Smooth muscle cell (in vitro differentiated cells): ENCODE measurements at regions not wholly inside any gene's neighbourhood (a gene's known extent, or its start where the extent isn't known, plus 50 kb on each side); places are given as distances from the start of the nearest gene placed in this dataset.

Experiments
- DNase-seq: peaks from one replicate; lab custom pipeline; 2025; ENCODE audit not compliant: unreplicated experiment; lab: John Stamatoyannopoulos, UW
- H2AFZ ChIP-seq: fragments of 200-600 bp; sonication (generic); 2 replicates; pipeline ENCODE4 v1.6.0; 2016; ENCODE audit warnings: antibody characterized with exemption, low read depth, mild to moderate bottlenecking
- H3F3A ChIP-seq: fragments of 200-600 bp; sonication (generic); 2 replicates; pipeline ENCODE4 v1.6.0; 2017; ENCODE audit warnings: antibody characterized with exemption, low read depth
- H3K27ac ChIP-seq: fragments of 200-600 bp; sonication (generic); 2 replicates; pipeline ENCODE4 v1.5.1; 2016; ENCODE audit warnings: low read depth, mild to moderate bottlenecking
- H3K27me3 ChIP-seq: fragments of 200-600 bp; sonication (generic); 2 replicates; pipeline ENCODE4 v1.6.1; 2016; ENCODE audit warnings: low read depth, mild to moderate bottlenecking
- H3K36me3 ChIP-seq: fragments of 200-600 bp; sonication (generic); 2 replicates; pipeline ENCODE4 v1.5.1; 2016; ENCODE audit warnings: low read depth
- H3K4me1 ChIP-seq: fragments of 200-600 bp; sonication (generic); 2 replicates; pipeline ENCODE4 v1.5.1; 2016; ENCODE audit warnings: low read depth
- H3K4me2 ChIP-seq: fragments of 200-600 bp; sonication (generic); 2 replicates; pipeline ENCODE4 v1.6.0; 2016; ENCODE audit warnings: mild to moderate bottlenecking
- H3K4me3 ChIP-seq: fragments of 200-600 bp; sonication (generic); 2 replicates; pipeline ENCODE4 v1.5.1; 2016; ENCODE audit warnings: mild to moderate bottlenecking
- H3K79me2 ChIP-seq: fragments of 200-600 bp; sonication (generic); 2 replicates; pipeline ENCODE4 v1.6.0; 2016; ENCODE audit warnings: low read depth, mild to moderate bottlenecking
- H3K9ac ChIP-seq: fragments of 200-600 bp; sonication (generic); 2 replicates; pipeline ENCODE4 v1.6.0; 2016; ENCODE audit warnings: low read depth
- H3K9me3 ChIP-seq: fragments of 200-600 bp; sonication (generic); replicated peaks from 2 replicates; pipeline ENCODE4 v1.5.1; 2016; ENCODE audit warnings: low read depth
- H4K20me1 ChIP-seq: fragments of 200-600 bp; sonication (generic); 2 replicates; pipeline ENCODE4 v1.6.0; 2016; ENCODE audit warnings: low read depth
- WGBS: methylation state at CpG from one replicate; pipeline ENCODE4 v1.1.7; 2016; ENCODE audit warnings: low lambda C conversion rate; 5-methylcytosine and 5-hydroxymethylcytosine counted together
- TF ChIP-seq, protein P1 (sequence below): fragments of 200-600 bp; sonication (generic); IDR thresholded peaks from 2 replicates; pipeline ENCODE4 v1.5.1; 2017; ENCODE audit warnings: borderline replicate concordance, mild to moderate bottlenecking, antibody characterized with exemption; ENCODE audit not compliant: insufficient read depth, poor library complexity, severe bottlenecking

DNA sequence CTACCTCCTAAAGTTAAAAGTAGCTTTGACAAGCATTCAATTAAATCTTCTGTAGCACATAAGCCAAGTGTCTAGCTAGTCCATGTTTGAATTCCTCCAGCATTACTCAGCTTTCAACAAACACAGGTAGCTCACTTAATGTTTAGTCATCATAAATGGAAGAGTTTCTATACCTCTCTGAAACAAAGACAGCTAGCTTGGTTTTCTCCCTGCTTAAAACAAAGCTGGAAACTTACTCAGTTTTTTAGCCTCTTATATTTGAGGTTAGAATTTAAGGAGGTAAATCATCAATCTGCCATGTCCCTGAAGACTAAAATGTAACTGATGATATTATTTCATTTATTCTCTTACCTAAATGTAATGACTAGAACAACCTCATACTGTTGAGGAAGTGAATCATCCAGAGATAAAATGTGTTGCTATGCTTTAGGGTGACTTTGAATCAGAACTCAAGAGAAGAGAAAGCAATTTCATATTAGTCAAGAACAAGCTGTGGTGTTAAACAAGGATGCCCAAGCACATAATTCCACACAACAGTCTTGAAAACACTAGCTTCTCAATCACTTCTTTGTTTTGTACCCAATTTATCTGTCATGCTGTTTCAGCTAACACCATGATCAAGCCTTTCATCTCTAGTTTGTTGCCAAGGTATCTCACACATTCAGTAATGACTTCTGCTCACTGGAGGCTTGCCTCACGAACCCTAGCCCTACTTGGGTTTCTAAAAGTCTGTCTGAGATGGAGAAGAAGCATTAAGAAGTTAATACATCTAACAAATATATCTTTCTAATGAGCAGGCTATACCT lies 251.9 kb downstream of the EPM2A start:
- Histone ChIP-seq H3K27ac (peak overlapping the region; percentile 69), H3K79me2 (no peaks in the 10 kb centered on the region), H3K4me3 (no peak overlapping the region), H3K36me3 (no peaks in the 10 kb centered on the region), H3F3A (no peaks in the 10 kb centered on the region), H2AFZ (no peak overlapping the region), H3K4me2 (no peak overlapping the region), H3K27me3 (no peaks in the 10 kb centered on the region), H3K9me3 (no peaks in the 10 kb centered on the region), H3K4me1 (no peaks in the 10 kb centered on the region), H4K20me1 (no peaks in the 10 kb centered on the region), H3K9ac (no peak overlapping the region)
- WGBS: 57% methylated on average over 1 of the region's 1 CpG
- DNase-seq: no peak
- TF ChIP-seq, protein P1, sequence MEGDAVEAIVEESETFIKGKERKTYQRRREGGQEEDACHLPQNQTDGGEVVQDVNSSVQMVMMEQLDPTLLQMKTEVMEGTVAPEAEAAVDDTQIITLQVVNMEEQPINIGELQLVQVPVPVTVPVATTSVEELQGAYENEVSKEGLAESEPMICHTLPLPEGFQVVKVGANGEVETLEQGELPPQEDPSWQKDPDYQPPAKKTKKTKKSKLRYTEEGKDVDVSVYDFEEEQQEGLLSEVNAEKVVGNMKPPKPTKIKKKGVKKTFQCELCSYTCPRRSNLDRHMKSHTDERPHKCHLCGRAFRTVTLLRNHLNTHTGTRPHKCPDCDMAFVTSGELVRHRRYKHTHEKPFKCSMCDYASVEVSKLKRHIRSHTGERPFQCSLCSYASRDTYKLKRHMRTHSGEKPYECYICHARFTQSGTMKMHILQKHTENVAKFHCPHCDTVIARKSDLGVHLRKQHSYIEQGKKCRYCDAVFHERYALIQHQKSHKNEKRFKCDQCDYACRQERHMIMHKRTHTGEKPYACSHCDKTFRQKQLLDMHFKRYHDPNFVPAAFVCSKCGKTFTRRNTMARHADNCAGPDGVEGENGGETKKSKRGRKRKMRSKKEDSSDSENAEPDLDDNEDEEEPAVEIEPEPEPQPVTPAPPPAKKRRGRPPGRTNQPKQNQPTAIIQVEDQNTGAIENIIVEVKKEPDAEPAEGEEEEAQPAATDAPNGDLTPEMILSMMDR: no peak

DNA sequence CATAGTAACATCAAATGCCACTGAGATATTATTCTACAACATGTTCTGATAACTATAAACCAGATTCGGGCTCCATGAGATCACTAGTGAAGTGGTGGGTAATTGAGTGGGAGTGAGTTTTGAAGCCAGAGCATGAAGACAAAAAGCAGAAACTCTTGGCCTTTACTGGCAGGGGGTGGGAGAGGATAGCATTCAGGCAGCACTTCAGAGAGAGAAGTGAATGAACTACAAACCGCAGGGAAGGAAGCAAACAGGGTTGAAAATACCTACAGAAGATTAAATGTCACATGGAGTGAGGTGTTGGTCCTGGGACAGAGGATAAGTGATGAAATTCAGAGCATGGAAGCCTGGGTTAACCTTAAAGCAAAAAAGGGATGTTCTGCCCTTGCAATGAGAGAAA lies 250.0 kb downstream of the EPM2A start:
- DNase-seq: no peak
- H3K4me3 ChIP-seq: no peak overlapping the region
- H3K4me1 ChIP-seq: no peaks in the 10 kb centered on the region
- H3K27ac ChIP-seq: no peak overlapping the region
- H2AFZ ChIP-seq: no peak overlapping the region
- no peaks in the 10 kb centered on the region for H3K36me3 ChIP-seq
- TF ChIP-seq, protein P1: no peak
- H3K9me3 ChIP-seq: no peaks in the 10 kb centered on the region
- H3K9ac ChIP-seq: no peak overlapping the region
- no peaks in the 10 kb centered on the region for H3K27me3 ChIP-seq
- no peaks in the 10 kb centered on the region for H3F3A ChIP-seq
- WGBS: 66% methylated on average over 2 of the region's 2 CpGs
- no peaks in the 10 kb centered on the region for H4K20me1 ChIP-seq
- H3K79me2 ChIP-seq: no peaks in the 10 kb centered on the region
- H3K4me2 ChIP-seq: no peak overlapping the region

DNA sequence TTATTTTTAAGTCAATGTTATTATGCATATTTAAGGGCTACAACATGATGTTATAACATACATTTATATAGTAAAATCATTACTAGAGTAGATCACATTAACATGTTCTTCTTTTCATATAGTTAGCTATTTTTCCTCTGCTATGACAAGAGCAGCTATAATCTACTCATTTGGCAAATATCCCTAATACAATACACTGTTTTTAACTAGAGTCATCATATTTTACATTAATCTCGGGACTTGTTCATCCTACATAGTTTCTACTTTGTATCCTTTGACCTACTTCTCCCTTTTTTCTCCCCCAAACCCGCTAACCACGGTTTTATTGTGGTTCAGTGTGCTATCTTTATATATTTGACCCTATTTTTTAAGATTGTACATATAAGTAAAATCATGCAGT lies 249.0 kb downstream of the EPM2A start:
- Histone ChIP-seq H3K36me3 (no peaks in the 10 kb centered on the region), H3K9ac (no peak overlapping the region), H3K4me3 (no peak overlapping the region), H2AFZ (no peak overlapping the region), H3K27ac (no peak overlapping the region), H3K4me2 (no peak overlapping the region), H3K4me1 (no peaks in the 10 kb centered on the region), H3F3A (no peaks in the 10 kb centered on the region), H3K27me3 (no peaks in the 10 kb centered on the region), H3K9me3 (no peaks in the 10 kb centered on the region), H4K20me1 (no peaks in the 10 kb centered on the region), H3K79me2 (no peaks in the 10 kb centered on the region)
- WGBS: 76% methylated on average over 3 of the region's 3 CpGs
- no peak for DNase-seq
- TF ChIP-seq, protein P1: no peak

DNA sequence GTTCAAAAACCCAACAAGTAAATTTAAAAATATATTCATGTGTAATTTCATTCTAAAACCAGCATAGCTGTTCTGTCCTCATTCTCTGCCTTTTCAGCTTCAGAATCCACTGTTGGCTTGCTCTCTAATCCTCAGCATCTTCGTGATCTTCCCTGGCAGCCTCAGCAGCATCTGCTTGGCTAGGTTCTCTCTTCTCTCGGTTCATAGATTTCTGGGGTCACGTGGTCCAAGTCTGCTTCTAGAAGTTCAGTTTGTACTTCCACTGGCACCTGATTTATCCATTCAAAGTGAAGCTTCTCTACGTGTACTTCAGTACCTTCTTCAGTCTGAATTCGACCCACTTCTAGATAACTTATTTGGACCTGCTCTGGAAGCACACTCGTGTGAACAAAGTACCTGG lies 245.7 kb downstream of the EPM2A start:
- H3F3A ChIP-seq: no peaks in the 10 kb centered on the region
- no peaks in the 10 kb centered on the region for H3K4me1 ChIP-seq
- H3K27me3 ChIP-seq: no peaks in the 10 kb centered on the region
- H3K27ac ChIP-seq: no peak overlapping the region
- H3K9me3 ChIP-seq: no peaks in the 10 kb centered on the region
- H3K4me3 ChIP-seq: no peak overlapping the region
- H3K4me2 ChIP-seq: no peak overlapping the region
- H3K9ac ChIP-seq: no peak overlapping the region
- no peak for DNase-seq
- H3K79me2 ChIP-seq: no peaks in the 10 kb centered on the region
- H3K36me3 ChIP-seq: no peaks in the 10 kb centered on the region
- no peaks in the 10 kb centered on the region for H4K20me1 ChIP-seq
- TF ChIP-seq, protein P1: no peak
- 87% methylated on average over 6 of the region's 6 CpGs for WGBS
- H2AFZ ChIP-seq: no peak overlapping the region
